KG1 (cell line): ENCODE measurements at regions not wholly inside any gene's neighbourhood (a gene's known extent, or its start where the extent isn't known, plus 50 kb on each side); places are given as distances from the start of the nearest gene placed in this dataset.
"Not testable (repeated sequence)": the region's sequence is repeated elsewhere in the genome, so short reads cannot be mapped to it uniquely, and the experiment has no call there.

Experiments used
- DNase-seq: peaks from one replicate; lab custom pipeline; 2025; lab: John Stamatoyannopoulos, UW

DNA sequence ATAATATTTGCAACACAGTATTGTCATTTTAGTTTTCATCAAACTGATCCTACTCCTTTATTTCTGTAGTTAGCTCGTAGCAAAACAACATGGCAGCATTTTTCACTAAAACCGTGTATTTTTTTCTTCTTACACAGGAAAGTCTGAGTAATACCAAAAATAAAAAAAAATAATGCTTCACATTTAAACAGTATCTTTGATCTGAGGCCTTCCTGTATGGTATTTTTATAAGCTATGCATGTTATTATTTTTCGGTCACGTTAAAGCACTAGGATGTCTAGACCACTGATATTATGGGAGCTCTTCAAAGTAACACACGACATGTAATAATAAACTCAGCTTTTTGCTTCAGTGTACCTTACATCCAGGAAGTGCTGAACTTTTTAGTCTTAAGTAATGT lies 94.1 kb upstream of the SRD5A3 start:
- DNase-seq, result no peak

DNA sequence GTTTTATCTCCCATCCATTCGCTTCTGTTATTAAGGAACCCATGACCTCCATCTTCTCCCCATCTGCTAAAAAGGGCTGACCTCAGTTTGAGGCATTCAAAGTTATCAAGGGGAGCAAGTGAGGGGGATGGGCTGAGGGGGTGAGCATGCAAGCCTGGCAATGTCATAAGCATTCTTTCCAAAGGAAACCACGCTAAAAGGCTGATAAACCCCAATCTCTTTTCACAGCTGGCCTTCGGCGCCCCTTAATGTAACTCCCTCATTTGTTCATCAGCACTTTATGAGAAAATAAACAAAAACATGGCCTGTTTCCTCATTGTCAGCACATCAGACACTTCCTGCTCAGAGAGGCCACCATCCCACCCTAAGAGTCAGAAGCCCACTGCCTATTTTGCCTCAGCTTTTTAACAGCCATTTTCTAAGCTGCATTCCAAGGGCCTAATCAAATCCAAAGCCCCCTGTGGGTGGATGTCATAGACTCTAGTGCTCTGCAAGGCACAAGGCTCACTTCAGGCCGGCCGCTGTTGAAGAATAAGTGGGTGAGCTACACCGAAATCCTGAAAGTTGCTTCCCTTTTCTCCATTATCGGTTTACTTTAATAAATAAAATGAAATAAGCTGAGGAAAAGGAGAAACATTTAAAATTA lies 92.0 kb upstream of the SRD5A3 start:
- DNase-seq, result no peak

GRCh38 chr4:55255179-55255578 lies 90.9 kb upstream of the SRD5A3 start:
- DNase-seq, result no peak

DNA sequence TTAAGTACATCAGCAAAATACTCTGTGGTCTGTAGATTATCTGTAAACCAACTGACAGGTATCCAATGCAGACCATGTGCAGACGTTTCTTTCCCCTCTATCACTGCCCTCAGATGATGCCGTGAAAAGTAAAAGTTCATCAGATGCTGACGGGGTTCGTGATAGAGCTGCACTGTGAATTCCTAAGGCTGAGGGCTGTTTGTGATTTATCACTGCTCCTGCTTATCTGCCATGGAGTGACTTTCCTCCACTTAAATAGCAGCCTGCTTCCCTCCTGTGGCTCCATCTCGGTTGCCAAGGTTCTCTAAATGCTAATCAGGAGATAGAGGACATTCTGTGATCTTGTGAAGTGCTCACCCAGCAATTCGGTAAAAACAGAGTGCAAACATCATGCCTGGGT lies 89.3 kb upstream of the SRD5A3 start:
- DNase-seq, result no peak

GRCh38 chr4:55258152-55258865 lies 87.7 kb upstream of the SRD5A3 start:
- DNase-seq, result no peak

GRCh38 chr4:55259294-55259693 lies 86.7 kb upstream of the SRD5A3 start:
- DNase-seq, result no peak

- DNase-seq, result no peak
Measured at GRCh38 chr4:55269470-55269869, 76.6 kb upstream of the SRD5A3 start.

DNA sequence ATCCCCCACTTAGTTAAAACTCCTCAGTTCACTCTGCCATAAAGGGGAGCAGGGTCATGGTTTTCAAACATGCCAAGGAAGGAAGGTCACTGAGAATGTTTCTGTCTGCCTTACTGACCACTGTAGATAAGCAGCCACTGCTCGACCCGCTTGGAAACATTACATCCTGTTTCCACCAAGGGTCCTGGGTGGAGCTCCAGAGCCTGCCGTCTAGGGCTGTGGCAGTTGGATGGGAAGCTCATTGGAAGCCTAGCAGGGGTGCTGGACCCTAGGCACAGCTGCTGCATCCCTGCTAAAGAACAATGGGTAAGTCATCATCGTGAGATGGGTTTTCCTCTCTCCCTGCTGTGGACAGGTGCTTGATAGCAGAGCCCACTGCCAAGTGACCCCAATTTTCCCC lies 76.0 kb upstream of the SRD5A3 start:
- DNase-seq, result no peak

- DNase-seq, result no peak
Measured at GRCh38 chr4:55270481-55270880, 75.6 kb upstream of the SRD5A3 start.

- DNase-seq, result no peak
Measured at GRCh38 chr4:55272102-55272501, 73.9 kb upstream of the SRD5A3 start.

- DNase-seq, result no peak
Measured at GRCh38 chr4:55272589-55272988, 73.5 kb upstream of the SRD5A3 start.

DNA sequence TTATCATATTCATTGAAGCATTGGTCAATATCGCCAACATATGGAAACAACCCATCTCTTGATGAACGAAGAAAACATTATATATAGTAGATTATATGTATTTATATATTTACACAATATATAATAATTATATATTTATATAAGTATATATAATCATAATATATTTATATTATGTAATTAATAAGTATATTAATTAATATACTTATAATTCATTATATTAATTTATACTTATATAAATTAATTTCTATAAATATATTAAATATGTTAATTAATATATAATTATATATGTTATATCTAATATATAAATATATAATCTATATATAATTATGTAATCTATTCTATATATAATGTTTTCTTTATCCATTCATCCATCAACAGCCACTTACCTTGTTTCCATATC lies 69.0 kb upstream of the SRD5A3 start:
- no peak for DNase-seq

DNA sequence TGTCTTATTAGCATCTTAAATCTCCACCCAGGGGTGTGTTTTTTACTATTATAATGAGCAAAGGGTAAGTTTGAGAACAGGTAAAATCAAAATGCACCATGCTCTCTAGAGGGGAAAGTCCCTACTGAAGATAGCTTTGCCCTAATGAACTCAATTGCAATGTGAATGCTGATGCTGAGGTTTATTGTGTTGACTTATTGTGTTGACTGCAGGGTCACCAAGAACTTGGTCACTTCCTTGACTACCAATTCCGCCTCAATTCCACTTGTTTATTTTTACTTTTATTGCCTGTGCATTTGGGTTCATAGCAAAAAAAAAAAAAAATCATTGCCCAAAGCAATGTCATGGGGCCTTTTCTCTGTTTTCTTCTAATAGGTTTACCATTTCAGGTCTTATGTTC lies 67.7 kb upstream of the SRD5A3 start:
- no peak for DNase-seq

DNA sequence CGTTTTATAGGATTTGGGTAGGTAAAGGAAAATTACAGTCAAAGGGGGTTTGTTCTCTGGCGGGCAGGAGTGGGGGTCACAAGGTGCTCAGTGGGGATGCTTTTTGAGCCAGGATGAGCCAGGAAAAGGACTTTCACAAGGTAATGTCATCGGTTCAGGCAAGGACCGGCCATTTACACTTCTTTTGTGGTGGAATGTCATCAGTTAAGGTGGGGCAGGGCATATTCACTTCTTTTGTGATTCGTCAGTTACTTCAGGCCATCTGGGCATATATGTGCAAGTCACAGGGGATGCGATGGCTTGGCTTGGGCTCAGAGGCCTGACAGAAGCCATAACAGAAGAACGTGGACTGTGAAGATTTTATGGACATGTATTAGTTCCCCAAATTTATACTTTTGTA lies 65.6 kb upstream of the SRD5A3 start:
- not testable (repeated sequence) for DNase-seq

GRCh38 chr4:55281118-55281683 lies 64.8 kb upstream of the SRD5A3 start:
- DNase-seq, result not testable (repeated sequence)

DNA sequence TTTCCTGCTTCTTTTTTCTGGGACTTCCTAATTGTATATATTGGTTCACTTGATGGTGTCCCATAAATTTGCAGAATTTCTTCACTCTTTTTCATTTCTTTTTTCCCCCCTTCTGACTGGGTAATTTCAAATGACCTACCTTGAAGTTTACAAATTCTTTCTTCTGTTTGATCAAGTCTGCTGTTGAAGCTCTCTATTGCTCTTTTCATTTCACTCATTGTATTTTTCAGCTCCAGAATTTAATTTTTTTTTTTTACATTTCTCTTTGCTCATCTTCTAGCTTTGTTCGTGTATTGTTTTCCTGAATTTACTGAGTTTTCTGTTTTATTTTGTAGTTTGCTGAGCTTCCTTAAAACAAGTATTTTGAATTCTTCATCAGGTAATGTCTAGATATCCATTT lies 61.7 kb upstream of the SRD5A3 start:
- DNase-seq, result no peak

- DNase-seq, result no peak
Measured at GRCh38 chr4:55291227-55291640, 54.8 kb upstream of the SRD5A3 start.

- DNase-seq, result no peak
Measured at GRCh38 chr4:55296096-55296495, 49.9 kb upstream of the SRD5A3 start.
